OCI-LY7 (cell line): ENCODE measurements at regions not wholly inside any gene's neighbourhood (a gene's known extent, or its start where the extent isn't known, plus 50 kb on each side); places are given as distances from the start of the nearest gene placed in this dataset.
"Not testable (repeated sequence)": the region's sequence is repeated elsewhere in the genome, so short reads cannot be mapped to it uniquely, and the experiment has no call there.

Experiments used
- BruUV-seq: library from RNA; stranded (reverse); fragments of 400-500 nt; replicated peaks from 2 replicates; lab custom pipeline; 2021; lab: Mats Ljungman, UMichigan
- CTCF ChIA-PET: fragments of 300-600 bp; sonication (Branson Sonifier 250); formaldehyde crosslinking; loops from one replicate; lab custom pipeline; 2022; ENCODE audit warnings: antibody characterized with exemption; ENCODE audit not compliant: unreplicated experiment; lab: Charles Lee
- POLR2A ChIA-PET: fragments of 300-600 bp; sonication (Branson Sonifier 250); formaldehyde crosslinking; loops from one replicate; lab custom pipeline; 2022; ENCODE audit warnings: antibody characterized with exemption; lab: Charles Lee
- DNase-seq: peaks from one replicate; pipeline ENCODE4 v3.0.0-alpha.2; 2015; ENCODE audit warnings: low spot score
- H2AFZ ChIP-seq: fragments of 200-600 bp; sonication (generic), shearing (Covaris generic); 2 replicates; pipeline ENCODE4 v1.6.1; 2014; ENCODE audit warnings: mild to moderate bottlenecking, antibody characterized with exemption, low read length, moderate library complexity
- H3K27ac ChIP-seq: fragments of 200-600 bp; sonication (generic); 2 replicates; pipeline ENCODE4 v1.5.1; 2014; ENCODE audit warnings: mixed run types, low read depth, mild to moderate bottlenecking, moderate library complexity, low read length, inconsistent platforms; ENCODE audit not compliant: poor library complexity, severe bottlenecking
- H3K36me3 ChIP-seq: fragments of 200-600 bp; sonication (generic); 2 replicates; pipeline ENCODE4 v1.6.1; 2014; ENCODE audit warnings: mild to moderate bottlenecking, antibody characterized with exemption, low read length, moderate library complexity, mixed read lengths; ENCODE audit not compliant: insufficient read depth
- H3K4me1 ChIP-seq: fragments of 200-600 bp; sonication (generic); 2 replicates; pipeline ENCODE4 v1.5.1; 2014; ENCODE audit warnings: mild to moderate bottlenecking, low read length; ENCODE audit not compliant: insufficient read depth, poor library complexity, severe bottlenecking
- H3K4me2 ChIP-seq: fragments of 200-600 bp; sonication (generic); 2 replicates; pipeline ENCODE4 v1.6.1; 2014; ENCODE audit warnings: mild to moderate bottlenecking, low read length
- H3K4me3 ChIP-seq: fragments of 200-600 bp; sonication (generic); 2 replicates; pipeline ENCODE4 v1.5.1; 2014; ENCODE audit warnings: mild to moderate bottlenecking, low read depth, low read length; ENCODE audit not compliant: poor library complexity, severe bottlenecking
- H3K79me2 ChIP-seq: fragments of 200-600 bp; sonication (generic); 2 replicates; pipeline ENCODE4 v1.6.1; 2016; ENCODE audit warnings: low read depth, mild to moderate bottlenecking, low read length, moderate library complexity, mixed read lengths; ENCODE audit not compliant: insufficient read depth
- H3K9me2 ChIP-seq: fragments of 200-600 bp; sonication (generic); 2 replicates; pipeline ENCODE4 v1.6.1; 2016; ENCODE audit warnings: mild to moderate bottlenecking, low read length, mixed read lengths; ENCODE audit not compliant: insufficient read depth
- H3K9me3 ChIP-seq: fragments of 200-600 bp; sonication (generic); 2 replicates; pipeline ENCODE4 v1.6.1; 2014; ENCODE audit warnings: mild to moderate bottlenecking, mixed run types, low read length, mixed read lengths
- H4K20me1 ChIP-seq: fragments of 200-600 bp; sonication (generic); 2 replicates; pipeline ENCODE4 v1.6.1; 2014; ENCODE audit warnings: mild to moderate bottlenecking, antibody characterized with exemption, low read length, moderate library complexity, mixed read lengths; ENCODE audit not compliant: insufficient read depth
- EZH2phosphoT487 ChIP-seq: fragments of 200-600 bp; sonication (generic); IDR thresholded peaks from 2 replicates; pipeline ENCODE4 v1.6.1; 2018; ENCODE audit warnings: low read depth, borderline replicate concordance, mild to moderate bottlenecking, mixed run types, antibody characterized with exemption, low read length, moderate library complexity, mixed read lengths
- intact Hi-C: fragments of 100-400 bp; cut with micrococcal nuclease; formaldehyde crosslinking; loops from one replicate; pipeline ENCODE4 v1.10.0; 2022; ENCODE audit not compliant: unreplicated experiment
- TF ChIP-seq, protein P1 (sequence below): fragments of 200-600 bp; sonication (generic); conservative IDR thresholded peaks from 2 replicates; pipeline ENCODE4 v1.5.1; 2014; ENCODE audit warnings: mild to moderate bottlenecking, antibody characterized with exemption, low read length, moderate library complexity, mixed read lengths

DNA sequence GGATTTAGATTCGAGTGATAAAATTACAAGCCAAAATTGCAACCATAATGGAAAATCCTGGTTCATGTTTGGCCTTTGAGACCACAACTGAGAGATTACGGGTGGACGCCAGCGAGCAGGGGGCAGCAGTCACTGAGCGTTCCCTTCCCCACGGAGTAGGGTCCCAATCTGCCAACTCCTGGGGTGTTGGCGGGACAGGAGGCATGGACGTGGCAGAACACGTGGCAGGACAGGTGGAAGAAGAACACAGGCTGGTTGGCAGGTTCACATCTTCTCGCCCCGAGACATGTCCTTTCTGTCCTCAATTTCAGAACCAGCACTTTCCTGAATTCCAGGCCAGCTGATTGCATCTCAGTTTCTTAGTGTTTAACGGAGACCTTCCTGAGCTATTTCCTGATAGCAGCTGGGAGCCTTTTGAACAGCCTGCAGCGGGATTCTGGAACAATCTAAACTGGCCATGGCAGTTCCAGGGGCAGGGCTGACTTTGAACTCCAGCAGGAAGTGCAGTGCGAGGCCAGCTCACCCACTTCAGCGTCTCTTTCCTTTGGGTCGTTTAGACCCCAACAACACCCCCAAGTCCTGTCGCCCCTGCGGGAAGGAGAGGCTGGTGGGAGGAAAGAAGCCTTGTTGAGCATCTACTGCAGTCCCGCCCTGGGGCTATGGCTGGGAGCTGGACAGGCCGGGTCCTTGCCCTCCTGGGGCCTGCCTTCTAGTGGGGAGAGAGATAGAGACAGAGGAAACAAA lies 159.1 kb upstream of the FOXF1 start:
- no peak for DNase-seq
- Histone ChIP-seq H4K20me1 (no peaks in the 10 kb centered on the region), H3K9me2 (no peaks in the 10 kb centered on the region), H3K36me3 (no peaks in the 10 kb centered on the region), H3K4me1 (no peaks in the 10 kb centered on the region), H3K4me3 (no peak overlapping the region), H3K79me2 (no peaks in the 10 kb centered on the region), H3K9me3 (no peaks in the 10 kb centered on the region), H2AFZ (no peak overlapping the region), H3K4me2 (no peak overlapping the region), H3K27ac (no peak overlapping the region)
- intact Hi-C loops: no loop called here
- BruUV-seq: no TSS peak
- TF ChIP-seq, protein P1, sequence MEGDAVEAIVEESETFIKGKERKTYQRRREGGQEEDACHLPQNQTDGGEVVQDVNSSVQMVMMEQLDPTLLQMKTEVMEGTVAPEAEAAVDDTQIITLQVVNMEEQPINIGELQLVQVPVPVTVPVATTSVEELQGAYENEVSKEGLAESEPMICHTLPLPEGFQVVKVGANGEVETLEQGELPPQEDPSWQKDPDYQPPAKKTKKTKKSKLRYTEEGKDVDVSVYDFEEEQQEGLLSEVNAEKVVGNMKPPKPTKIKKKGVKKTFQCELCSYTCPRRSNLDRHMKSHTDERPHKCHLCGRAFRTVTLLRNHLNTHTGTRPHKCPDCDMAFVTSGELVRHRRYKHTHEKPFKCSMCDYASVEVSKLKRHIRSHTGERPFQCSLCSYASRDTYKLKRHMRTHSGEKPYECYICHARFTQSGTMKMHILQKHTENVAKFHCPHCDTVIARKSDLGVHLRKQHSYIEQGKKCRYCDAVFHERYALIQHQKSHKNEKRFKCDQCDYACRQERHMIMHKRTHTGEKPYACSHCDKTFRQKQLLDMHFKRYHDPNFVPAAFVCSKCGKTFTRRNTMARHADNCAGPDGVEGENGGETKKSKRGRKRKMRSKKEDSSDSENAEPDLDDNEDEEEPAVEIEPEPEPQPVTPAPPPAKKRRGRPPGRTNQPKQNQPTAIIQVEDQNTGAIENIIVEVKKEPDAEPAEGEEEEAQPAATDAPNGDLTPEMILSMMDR: no peak
- TF ChIP-seq EZH2phosphoT487: no peak
- ChIA-PET POLR2A (no interaction called here), CTCF (no interaction called here)

DNA sequence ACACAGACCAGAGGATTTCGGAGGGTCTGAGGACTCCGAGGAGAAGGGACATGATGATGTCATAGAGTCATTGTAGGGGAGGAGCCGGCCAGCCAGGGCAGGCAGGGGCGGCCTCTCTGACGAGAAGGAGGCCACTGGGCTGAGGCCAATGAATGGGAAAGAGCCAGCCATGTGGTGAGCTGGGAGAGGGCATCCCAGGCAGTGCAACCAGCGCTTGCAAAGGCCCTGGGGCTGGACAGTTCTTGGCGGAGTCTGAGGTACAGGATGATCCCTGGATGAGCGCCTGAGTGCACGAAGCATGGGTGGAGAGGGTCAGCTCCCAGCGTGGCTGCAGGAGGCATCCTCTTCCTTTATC lies 158.6 kb upstream of the FOXF1 start:
- H3K4me1 ChIP-seq, H3K27ac ChIP-seq, H2AFZ ChIP-seq, H4K20me1 ChIP-seq, H3K9me2 ChIP-seq, H3K4me3 ChIP-seq, H3K9me3 ChIP-seq, H3K4me2 ChIP-seq, POLR2A ChIA-PET, H3K36me3 ChIP-seq, CTCF ChIA-PET, DNase-seq, H3K79me2 ChIP-seq, intact Hi-C loops, BruUV-seq: not testable (repeated sequence)

DNA sequence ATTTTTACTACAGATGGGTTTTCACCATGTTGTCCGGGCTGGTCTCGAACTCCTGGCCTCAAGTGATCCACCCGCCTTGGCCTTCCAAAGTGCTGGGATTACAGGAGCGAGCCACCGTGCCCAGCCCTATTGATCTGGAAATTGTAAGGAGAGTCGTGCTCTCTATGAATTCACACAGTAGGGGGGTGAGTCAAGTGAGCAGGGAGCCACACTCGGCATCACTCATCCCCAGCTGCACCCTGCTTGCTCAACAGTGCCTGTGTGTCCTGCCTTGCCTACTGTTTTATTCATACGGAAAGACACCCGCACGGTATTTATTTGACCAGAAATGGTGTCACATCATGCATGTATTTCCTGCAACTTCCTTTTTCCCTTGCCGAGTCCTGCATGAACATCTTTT lies 157.2 kb upstream of the FOXF1 start:
- Histone ChIP-seq H2AFZ (no peak overlapping the region), H4K20me1 (no peaks in the 10 kb centered on the region), H3K27ac (no peak overlapping the region), H3K4me2 (no peak overlapping the region), H3K36me3 (no peaks in the 10 kb centered on the region), H3K4me1 (no peaks in the 10 kb centered on the region), H3K79me2 (no peaks in the 10 kb centered on the region), H3K9me2 (no peaks in the 10 kb centered on the region), H3K9me3 (no peaks in the 10 kb centered on the region), H3K4me3 (no peak overlapping the region)
- intact Hi-C loops: no loop called here
- POLR2A ChIA-PET: no interaction called here
- TF ChIP-seq EZH2phosphoT487: no peak
- TF ChIP-seq, protein P1: no peak
- CTCF ChIA-PET: no interaction called here
- BruUV-seq: no TSS peak
- no peak for DNase-seq
